ENCODE measurements at regions not wholly inside any gene's neighbourhood (a gene's known extent, or its start where the extent isn't known, plus 50 kb on each side); places are given as distances from the start of the nearest gene placed in this dataset.

DNA sequence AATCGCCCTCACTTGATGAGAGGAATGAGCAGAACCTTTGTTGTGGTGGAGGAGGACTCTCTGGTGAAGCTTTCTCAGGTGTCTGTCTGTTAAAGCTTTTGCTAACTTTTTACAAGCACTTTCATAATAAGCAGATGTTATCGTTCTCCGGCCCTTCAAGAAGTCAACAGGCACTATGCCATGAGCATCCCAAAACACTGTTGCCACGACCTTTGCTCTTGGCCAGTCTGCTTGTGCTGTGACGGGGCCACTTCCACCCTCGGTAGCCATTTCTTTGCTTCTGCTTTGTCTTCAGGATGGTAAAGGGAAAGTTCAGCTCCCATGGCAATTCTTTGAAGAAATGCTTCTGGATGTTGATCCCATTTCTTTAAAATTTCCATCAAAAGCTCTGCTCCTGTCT is 93.5 kb upstream of the ANKRD10 start:
- TF ChIP-seq CTCF (IDR thresholded peaks at IDR 0.05), result no peak
- TF ChIP-seq POLR2A (IDR thresholded peaks at IDR 0.05; ENCODE audit: low read depth), result no peak
